OCI-LY1 (cell line): ENCODE measurements at regions not wholly inside any gene's neighbourhood (a gene's known extent, or its start where the extent isn't known, plus 50 kb on each side); places are given as distances from the start of the nearest gene placed in this dataset.

Experiments used
- H2AFZ ChIP-seq: fragments of 200-600 bp; sonication (generic), shearing (Covaris generic); 2 replicates; pipeline ENCODE4 v1.6.0; 2014; ENCODE audit warnings: antibody characterized with exemption, mild to moderate bottlenecking, low read length
- H3F3A ChIP-seq: fragments of 200-600 bp; sonication (generic), shearing (Covaris generic); 2 replicates; pipeline ENCODE4 v1.6.0; 2014; ENCODE audit warnings: mild to moderate bottlenecking, antibody characterized with exemption, low read length, moderate library complexity; ENCODE audit not compliant: insufficient read depth
- H3K27ac ChIP-seq: fragments of 200-600 bp; sonication (generic); 2 replicates; pipeline ENCODE4 v1.5.1; 2014; ENCODE audit warnings: low read length, mixed run types, mild to moderate bottlenecking, low read depth; ENCODE audit not compliant: poor library complexity, severe bottlenecking
- H3K27me3 ChIP-seq: fragments of 200-600 bp; sonication (generic); 2 replicates; pipeline ENCODE4 v1.6.0; 2014; ENCODE audit warnings: antibody characterized with exemption, mild to moderate bottlenecking, low read length, moderate library complexity; ENCODE audit not compliant: insufficient read depth
- H3K36me3 ChIP-seq: fragments of 200-600 bp; sonication (generic); 2 replicates; pipeline ENCODE4 v1.6.1; 2014; ENCODE audit warnings: mild to moderate bottlenecking, antibody characterized with exemption, low read length, moderate library complexity, mixed read lengths; ENCODE audit not compliant: insufficient read depth
- H3K4me1 ChIP-seq: fragments of 200-600 bp; sonication (generic); 2 replicates; pipeline ENCODE4 v1.5.1; 2014; ENCODE audit warnings: mild to moderate bottlenecking, low read length, moderate library complexity; ENCODE audit not compliant: insufficient read depth, severe bottlenecking
- H3K4me2 ChIP-seq: fragments of 200-600 bp; sonication (generic), shearing (Covaris generic); 2 replicates; pipeline ENCODE4 v1.6.1; 2014; ENCODE audit warnings: low read length
- H3K4me3 ChIP-seq: fragments of 200-600 bp; sonication (generic); 2 replicates; pipeline ENCODE4 v1.5.1; 2014; ENCODE audit warnings: low read length, low read depth, mild to moderate bottlenecking, mixed read lengths; ENCODE audit not compliant: poor library complexity, severe bottlenecking
- H3K79me2 ChIP-seq: fragments of 200-600 bp; shearing (Covaris generic); 2 replicates; pipeline ENCODE4 v1.6.1; 2016; ENCODE audit warnings: mixed run types, low read length, mixed read lengths; ENCODE audit not compliant: insufficient read depth
- H3K9ac ChIP-seq: fragments of 200-600 bp; sonication (generic), shearing (Covaris generic); 2 replicates; pipeline ENCODE4 v1.6.1; 2014; ENCODE audit warnings: mild to moderate bottlenecking, low read length, mixed read lengths
- H3K9me2 ChIP-seq: fragments of 200-600 bp; sonication (generic), shearing (Covaris generic); 2 replicates; pipeline ENCODE4 v1.6.1; 2014; ENCODE audit warnings: low read depth, mild to moderate bottlenecking, low read length, mixed read lengths
- H3K9me3 ChIP-seq: fragments of 200-600 bp; shearing (Covaris generic); 2 replicates; pipeline ENCODE4 v1.6.1; 2014; ENCODE audit warnings: low read length, mixed read lengths
- H4K20me1 ChIP-seq: fragments of 200-600 bp; sonication (generic), shearing (Covaris generic); 2 replicates; pipeline ENCODE4 v1.6.0; 2016; ENCODE audit warnings: mild to moderate bottlenecking, low read length; ENCODE audit not compliant: insufficient read depth
- EZH2 ChIP-seq: fragments of 200-600 bp; sonication (generic), shearing (Covaris generic); IDR thresholded peaks from 2 replicates; pipeline ENCODE4 v1.8.0; 2017; ENCODE audit warnings: borderline replicate concordance, mixed run types, mild to moderate bottlenecking, antibody characterized with exemption, low read length, moderate library complexity, mixed read lengths
- TF ChIP-seq, protein P1 (sequence below): fragments of 200-600 bp; sonication (generic), shearing (Covaris generic); IDR thresholded peaks from 2 replicates; pipeline ENCODE4 v1.5.1; 2017; ENCODE audit warnings: mild to moderate bottlenecking, antibody characterized with exemption, low read length, moderate library complexity, mixed read lengths

DNA sequence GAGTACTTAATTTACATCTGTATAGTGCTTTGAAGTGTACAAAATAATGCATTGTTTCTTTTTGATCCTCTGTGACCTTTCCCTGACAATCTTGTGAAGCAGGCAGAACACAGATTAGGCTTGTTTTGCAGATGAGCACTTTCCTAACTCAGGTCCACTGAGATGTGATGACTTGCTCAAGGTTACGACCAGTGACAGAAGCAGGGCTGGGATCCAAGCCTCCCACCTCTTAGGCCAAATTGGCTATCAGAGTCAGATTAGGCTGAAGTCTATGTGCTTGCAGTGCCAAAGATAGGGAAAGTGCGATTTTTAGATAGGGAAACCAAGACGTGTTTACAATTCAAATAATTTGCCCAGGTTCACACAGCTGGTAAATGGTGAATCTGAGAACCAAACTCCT, 147.3 kb downstream of the OMA1 start:
- H3K9me2 ChIP-seq = no peaks in the 10 kb centered on the region
- no peaks in the 10 kb centered on the region for H3K79me2 ChIP-seq
- no peak overlapping the region for H3K4me3 ChIP-seq
- TF ChIP-seq, protein P1, sequence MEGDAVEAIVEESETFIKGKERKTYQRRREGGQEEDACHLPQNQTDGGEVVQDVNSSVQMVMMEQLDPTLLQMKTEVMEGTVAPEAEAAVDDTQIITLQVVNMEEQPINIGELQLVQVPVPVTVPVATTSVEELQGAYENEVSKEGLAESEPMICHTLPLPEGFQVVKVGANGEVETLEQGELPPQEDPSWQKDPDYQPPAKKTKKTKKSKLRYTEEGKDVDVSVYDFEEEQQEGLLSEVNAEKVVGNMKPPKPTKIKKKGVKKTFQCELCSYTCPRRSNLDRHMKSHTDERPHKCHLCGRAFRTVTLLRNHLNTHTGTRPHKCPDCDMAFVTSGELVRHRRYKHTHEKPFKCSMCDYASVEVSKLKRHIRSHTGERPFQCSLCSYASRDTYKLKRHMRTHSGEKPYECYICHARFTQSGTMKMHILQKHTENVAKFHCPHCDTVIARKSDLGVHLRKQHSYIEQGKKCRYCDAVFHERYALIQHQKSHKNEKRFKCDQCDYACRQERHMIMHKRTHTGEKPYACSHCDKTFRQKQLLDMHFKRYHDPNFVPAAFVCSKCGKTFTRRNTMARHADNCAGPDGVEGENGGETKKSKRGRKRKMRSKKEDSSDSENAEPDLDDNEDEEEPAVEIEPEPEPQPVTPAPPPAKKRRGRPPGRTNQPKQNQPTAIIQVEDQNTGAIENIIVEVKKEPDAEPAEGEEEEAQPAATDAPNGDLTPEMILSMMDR = no peak
- TF ChIP-seq EZH2 = no peak
- H3K36me3 ChIP-seq = no peaks in the 10 kb centered on the region
- H3F3A ChIP-seq = no peaks in the 10 kb centered on the region
- H3K9me3 ChIP-seq = no peaks in the 10 kb centered on the region
- H4K20me1 ChIP-seq = no peaks in the 10 kb centered on the region
- no peak overlapping the region for H3K27ac ChIP-seq
- H3K4me2 ChIP-seq = no peak overlapping the region
- peaks cover 17% of the 10 kb centered on the region for H3K4me1 ChIP-seq
- no peak overlapping the region for H3K9ac ChIP-seq
- no peaks in the 10 kb centered on the region for H3K27me3 ChIP-seq
- H2AFZ ChIP-seq = no peak overlapping the region

GRCh38 chr1:58398714-58399113, 147.8 kb downstream of the OMA1 start:
- Histone ChIP-seq H3K9me3 (no peaks in the 10 kb centered on the region), H3K27me3 (no peaks in the 10 kb centered on the region), H2AFZ (no peak overlapping the region), H3K9ac (no peak overlapping the region), H3F3A (no peaks in the 10 kb centered on the region), H3K36me3 (no peaks in the 10 kb centered on the region), H3K4me1 (peaks cover 17% of the 10 kb centered on the region), H4K20me1 (no peaks in the 10 kb centered on the region), H3K4me2 (no peak overlapping the region), H3K9me2 (no peaks in the 10 kb centered on the region), H3K4me3 (no peak overlapping the region), H3K79me2 (no peaks in the 10 kb centered on the region), H3K27ac (no peak overlapping the region)
- TF ChIP-seq, protein P1 = no peak
- TF ChIP-seq EZH2 = no peak

GRCh38 chr1:58397187-58397820, 149.2 kb downstream of the OMA1 start:
- TF ChIP-seq EZH2 = no peak
- TF ChIP-seq, protein P1 = no peak
- Histone ChIP-seq H3K9ac (no peak overlapping the region), H3K4me1 (peaks cover 24% of the 10 kb centered on the region), H3K79me2 (no peaks in the 10 kb centered on the region), H4K20me1 (no peaks in the 10 kb centered on the region), H3K27ac (no peak overlapping the region), H2AFZ (no peak overlapping the region), H3K9me2 (no peaks in the 10 kb centered on the region), H3K4me2 (no peak overlapping the region), H3K9me3 (no peaks in the 10 kb centered on the region), H3F3A (no peaks in the 10 kb centered on the region), H3K4me3 (no peak overlapping the region), H3K36me3 (no peaks in the 10 kb centered on the region), H3K27me3 (no peaks in the 10 kb centered on the region)
